Motor neuron (in vitro differentiated cells): ENCODE measurements at regions not wholly inside any gene's neighbourhood (a gene's known extent, or its start where the extent isn't known, plus 50 kb on each side); places are given as distances from the start of the nearest gene placed in this dataset.
"Not testable (repeated sequence)": the region's sequence is repeated elsewhere in the genome, so short reads cannot be mapped to it uniquely, and the experiment has no call there.

Source experiments
- ATAC-seq, 8 experiments: fragments of 200-7000 bp; cut with Tn5 transposase; replicated peaks in 6 of 8; 2 replicates each; pipeline ENCODE4 v1.8.0; 2021; ENCODE audit warnings: mild to moderate bottlenecking in 8 of 8, moderate library complexity in 8 of 8
- H3K27ac ChIP-seq, 2 donors: fragments of 250-450 bp; sonication (Bioruptor Pico); 2 replicates each; pipeline ENCODE4 v1.9.0; 2021; ENCODE audit warnings: antibody characterized with exemption in 2 of 2, mild to moderate bottlenecking in 2 of 2, moderate library complexity in 1 of 2
- H3K4me1 ChIP-seq, 2 donors: fragments of 250-450 bp; sonication (Bioruptor Pico); replicated peaks in 1 of 2; 2 replicates each; pipeline ENCODE4 v1.6.1; 2021; ENCODE audit warnings: antibody characterized with exemption in 2 of 2, mild to moderate bottlenecking in 2 of 2, moderate library complexity in 1 of 2
- H3K4me3 ChIP-seq, 5 donors: fragments of 250-450 bp; sonication (Bioruptor Pico); 2 replicates each; pipeline ENCODE4 v1.9.0; 2021; ENCODE audit warnings: antibody characterized with exemption in 5 of 5, mild to moderate bottlenecking in 5 of 5, moderate library complexity in 4 of 5
- WGBS, 10 experiments: fragments of 450-650 bp; shearing (Covaris generic); methylation state at CpG; one replicate each; pipeline ENCODE4 v1.0.0; 2022; 5-methylcytosine and 5-hydroxymethylcytosine counted together
- in situ Hi-C, 9 experiments: fragments of 400-800 bp; cut with MboI; loops; one replicate each; pipeline ENCODE4 v1.15.0; 2021; ENCODE audit warnings: low sequenced_read_pairs in 9 of 9, low pct_unique_long_range_greater_than_20kb in 2 of 9; ENCODE audit not compliant: unreplicated experiment in 9 of 9

GRCh38 chrX:13386636-13387035, 66.8 kb upstream of the ATXN3L start:
- Histone ChIP-seq H3K4me1 (peaks cover 13 to 20% of the 10 kb centered on the region in 2 donors), H3K27ac (no peak overlapping the region), H3K4me3 (no peak overlapping the region)
- no peak for ATAC-seq
- in situ Hi-C loops: no loop called here

GRCh38 chrX:13386092-13386491, 66.2 kb upstream of the ATXN3L start:
- no peak overlapping the region for H3K4me3 ChIP-seq
- in situ Hi-C loops: no loop called here
- 80 to 100% (median 100%) methylated on average over 1 to 2 of the region's 3 CpGs; no CpG with 5 or more reads in 5 of the 10 experiments for WGBS, 10 experiments
- ATAC-seq: no peak
- H3K27ac ChIP-seq: no peak overlapping the region
- peaks cover 13 to 20% of the 10 kb centered on the region in 2 donors for H3K4me1 ChIP-seq

GRCh38 chrX:13383907-13384306, 64.1 kb upstream of the ATXN3L start:
- no peak for ATAC-seq
- in situ Hi-C loops: no loop called here
- Histone ChIP-seq H3K27ac (no peak overlapping the region), H3K4me1 (peaks cover 13 to 20% of the 10 kb centered on the region in 2 donors), H3K4me3 (no peak overlapping the region)
- WGBS, 10 experiments: 54 to 100% (median 55%) methylated on average over 3 to 5 of the region's 5 CpGs; no CpG with 5 or more reads in 7 of the 10 experiments

- in situ Hi-C loops: no loop called here
- 70 to 100% (median 80%) methylated on average over 1 to 2 of the region's 2 CpGs; no CpG with 5 or more reads in 7 of the 10 experiments for WGBS, 10 experiments
- ATAC-seq: no peak
- H3K27ac ChIP-seq: no peak overlapping the region
- peaks cover 13 to 15% of the 10 kb centered on the region in 2 donors for H3K4me1 ChIP-seq
- no peak overlapping the region for H3K4me3 ChIP-seq
Observed at GRCh38 chrX:13381514-13381913, 61.7 kb upstream of the ATXN3L start.

- in situ Hi-C loops: no loop called here
- Histone ChIP-seq H3K4me1 (peaks cover 13 to 15% of the 10 kb centered on the region in 2 donors), H3K4me3 (no peak overlapping the region), H3K27ac (no peak overlapping the region)
- no peak for ATAC-seq
- WGBS, 10 experiments: 63 to 65% methylated on average over 2 of the region's 2 CpGs; no CpG with 5 or more reads in 8 of the 10 experiments
Observed at GRCh38 chrX:13380211-13380610, 60.4 kb upstream of the ATXN3L start.

- peak in 4 of 8 experiments; percentile 54 to 64 (median 60) for ATAC-seq
- H3K4me3 ChIP-seq, in situ Hi-C loops, H3K27ac ChIP-seq: not testable (repeated sequence)
- H3K4me1 ChIP-seq: peaks cover 11 to 14% of the 10 kb centered on the region in 2 donors
- WGBS, 10 experiments: 97 to 100% methylated on average over 4 to 22 of the region's 60 CpGs; no CpG with 5 or more reads in 8 of the 10 experiments
Observed at GRCh38 chrX:13378562-13379518, 59.0 kb upstream of the ATXN3L start.

GRCh38 chrX:13377550-13377934, 57.7 kb upstream of the ATXN3L start:
- ATAC-seq: peak in 7 of 8 experiments; percentile 36 to 79 (median 71)
- H3K27ac ChIP-seq: no peak overlapping the region
- H3K4me3 ChIP-seq: no peak overlapping the region

GRCh38 chrX:13376857-13377549, 57.1 kb upstream of the ATXN3L start:
- 2 to 100% (median 73%) methylated on average over 1 to 8 of the region's 9 CpGs; no CpG with 5 or more reads in 3 of the 10 experiments for WGBS, 10 experiments
- Histone ChIP-seq H3K4me1 (no peaks in the 10 kb centered on the region), H3K4me3 (no peak overlapping the region), H3K27ac (no peak overlapping the region)
- peak in 7 of 8 experiments; percentile 26 to 94 (median 62) for ATAC-seq
- in situ Hi-C loops: no loop called here

More at GRCh38 chrX:13377550-13377934, 57.7 kb upstream of the ATXN3L start:
- peaks cover 0 to 2% of the 10 kb centered on the region in 2 donors for H3K4me1 ChIP-seq
- in situ Hi-C loops: no loop called here
- 47 to 56% (median 50%) methylated on average over 2 to 5 of the region's 7 CpGs; no CpG with 5 or more reads in 7 of the 10 experiments for WGBS, 10 experiments

GRCh38 chrX:13375596-13375995, 55.7 kb upstream of the ATXN3L start:
- WGBS, 10 experiments: 39 to 100% (median 75%) methylated on average over 1 to 4 of the region's 8 CpGs; no CpG with 5 or more reads in 6 of the 10 experiments
- H3K4me1 ChIP-seq, ATAC-seq, in situ Hi-C loops, H3K27ac ChIP-seq, H3K4me3 ChIP-seq: not testable (repeated sequence)

- in situ Hi-C loops: no loop called here
- ATAC-seq: no peak
- Histone ChIP-seq H3K27ac (no peak overlapping the region), H3K4me1 (peaks cover 9 to 22% of the 10 kb centered on the region in 2 donors), H3K4me3 (no peak overlapping the region)
- 6 to 100% (median 56%) methylated on average over 1 to 2 of the region's 2 CpGs; no CpG with 5 or more reads in 4 of the 10 experiments for WGBS, 10 experiments
Observed at GRCh38 chrX:13374364-13374763, 54.5 kb upstream of the ATXN3L start.

- Histone ChIP-seq H3K4me3 (no peak overlapping the region), H3K4me1 (peaks cover 11 to 29% of the 10 kb centered on the region in 2 donors), H3K27ac (no peak overlapping the region)
- no peak for ATAC-seq
- WGBS, 10 experiments: 50 to 100% (median 83%) methylated on average over 2 to 5 of the region's 7 CpGs; no CpG with 5 or more reads in 2 of the 10 experiments
- in situ Hi-C loops: no loop called here
Observed at GRCh38 chrX:13373431-13374187, 53.8 kb upstream of the ATXN3L start.

- ATAC-seq: no peak
- Histone ChIP-seq H3K4me3 (no peak overlapping the region), H3K27ac (no peak overlapping the region), H3K4me1 (peaks cover 16 to 35% of the 10 kb centered on the region in 2 donors)
- WGBS, 10 experiments: 83 to 91% (median 86%) methylated on average over 1 of the region's 1 CpG; no CpG with 5 or more reads in 7 of the 10 experiments
- in situ Hi-C loops: no loop called here
Observed at GRCh38 chrX:13373027-13373426, 53.2 kb upstream of the ATXN3L start.
